ENCODE measurements at regions not wholly inside any gene's neighbourhood (a gene's known extent, or its start where the extent isn't known, plus 50 kb on each side); places are given as distances from the start of the nearest gene placed in this dataset.

DNA sequence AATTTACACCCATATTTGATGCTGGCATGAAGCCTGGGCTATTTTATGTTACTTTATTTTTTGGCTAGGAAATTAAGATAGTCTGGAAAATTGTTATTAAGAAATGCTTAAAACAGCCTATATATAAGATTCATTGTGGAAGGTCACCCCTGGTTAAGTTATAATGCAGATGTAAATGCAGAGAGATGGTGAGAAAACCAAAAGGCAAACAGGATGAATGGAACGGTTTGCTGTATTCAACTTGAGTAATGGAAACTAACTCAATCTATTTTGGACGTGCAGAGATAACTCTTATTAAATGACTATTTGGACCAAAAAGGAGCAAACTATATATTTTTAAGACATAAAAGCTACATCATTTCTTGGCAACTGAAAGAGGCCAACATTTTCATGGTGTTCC, 446.3 kb upstream of the FRG1 start:
- Histone ChIP-seq H3K9me3 (ENCODE audit: control insufficient read depth in 2 of 2, low read length in 2 of 2) (no peaks in the 10 kb centered on the region), H3K27ac (ENCODE audit: low read depth in 2 of 2, low read length in 2 of 2) (no peak overlapping the region), H3K4me3 (ENCODE audit: low read length in 2 of 2) (no peak overlapping the region), H3K4me1 (ENCODE audit: control insufficient read depth in 2 of 2, insufficient read depth in 2 of 2, low read length in 2 of 2) (no peaks in the 10 kb centered on the region), H3K27me3 (ENCODE audit: control insufficient read depth in 2 of 2, insufficient read depth in 2 of 2, low read length in 2 of 2) (no peaks in the 10 kb centered on the region), H3K36me3 (ENCODE audit: control insufficient read depth in 2 of 2, insufficient read depth in 2 of 2, low read length in 2 of 2) (no peaks in the 10 kb centered on the region), H3K9ac (ENCODE audit: low read depth in 1 of 2, low read length in 2 of 2) (no peak overlapping the region)

GRCh38 chr4:189497516-189497915, 443.2 kb upstream of the FRG1 start:
- Histone ChIP-seq H3K4me1 (ENCODE audit: control insufficient read depth in 2 of 2, insufficient read depth in 2 of 2, low read length in 2 of 2) (no peaks in the 10 kb centered on the region), H3K36me3 (ENCODE audit: control insufficient read depth in 2 of 2, insufficient read depth in 2 of 2, low read length in 2 of 2) (no peaks in the 10 kb centered on the region), H3K27me3 (ENCODE audit: control insufficient read depth in 2 of 2, insufficient read depth in 2 of 2, low read length in 2 of 2) (no peaks in the 10 kb centered on the region), H3K9me3 (ENCODE audit: control insufficient read depth in 2 of 2, low read length in 2 of 2) (no peaks in the 10 kb centered on the region), H3K4me3 (ENCODE audit: low read length in 2 of 2) (no peak overlapping the region), H3K9ac (ENCODE audit: low read depth in 1 of 2, low read length in 2 of 2) (no peak overlapping the region), H3K27ac (ENCODE audit: low read depth in 2 of 2, low read length in 2 of 2) (no peak overlapping the region)

DNA sequence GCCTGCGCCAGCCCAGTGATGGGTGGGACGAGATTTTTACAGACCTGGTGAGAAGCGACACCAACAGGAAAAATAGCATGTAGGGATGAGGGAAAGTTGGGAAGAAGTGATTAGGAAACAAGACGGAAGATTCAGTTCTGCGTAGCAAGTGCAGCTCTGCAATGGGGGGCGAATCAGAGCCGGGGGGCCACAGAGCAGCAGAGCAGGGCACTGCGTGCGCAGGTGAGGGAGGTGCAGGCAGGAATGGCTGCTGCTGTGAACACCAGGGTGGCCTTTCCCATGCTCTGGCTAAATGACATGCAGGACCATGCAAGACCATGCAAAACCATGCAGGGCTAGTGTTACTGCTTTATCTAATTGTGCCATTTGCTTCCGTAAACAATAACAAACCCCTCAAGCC, 442.7 kb upstream of the FRG1 start:
- Histone ChIP-seq H3K36me3 (ENCODE audit: control insufficient read depth in 2 of 2, insufficient read depth in 2 of 2, low read length in 2 of 2) (no peaks in the 10 kb centered on the region), H3K9me3 (ENCODE audit: control insufficient read depth in 2 of 2, low read length in 2 of 2) (no peaks in the 10 kb centered on the region), H3K4me3 (ENCODE audit: low read length in 2 of 2) (no peak overlapping the region), H3K27ac (ENCODE audit: low read depth in 2 of 2, low read length in 2 of 2) (no peak overlapping the region), H3K27me3 (ENCODE audit: control insufficient read depth in 2 of 2, insufficient read depth in 2 of 2, low read length in 2 of 2) (no peaks in the 10 kb centered on the region), H3K9ac (ENCODE audit: low read depth in 1 of 2, low read length in 2 of 2) (no peak overlapping the region), H3K4me1 (ENCODE audit: control insufficient read depth in 2 of 2, insufficient read depth in 2 of 2, low read length in 2 of 2) (no peaks in the 10 kb centered on the region)

DNA sequence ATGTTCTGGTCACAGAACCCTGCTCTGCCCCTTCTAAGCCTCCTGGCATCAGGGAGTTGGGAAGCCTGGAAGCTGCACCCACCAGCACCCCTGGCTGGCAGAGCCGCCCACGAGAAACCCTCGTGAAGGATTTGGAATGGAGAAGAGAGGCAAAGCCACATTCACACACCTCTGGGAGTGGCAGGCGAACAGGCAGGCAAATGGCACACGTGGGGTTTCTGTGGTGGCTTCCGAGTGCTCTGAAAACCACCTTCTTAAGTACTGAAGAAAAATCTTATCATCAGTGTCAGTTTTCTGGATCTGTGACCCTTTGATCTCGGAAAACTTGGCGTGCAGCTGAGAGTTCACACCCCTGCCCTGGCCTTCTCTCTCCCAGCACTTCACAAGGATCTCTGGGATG, 442.2 kb upstream of the FRG1 start:
- no peaks in the 10 kb centered on the region for H3K9me3 ChIP-seq (ENCODE audit: control insufficient read depth in 2 of 2, low read length in 2 of 2)

DNA sequence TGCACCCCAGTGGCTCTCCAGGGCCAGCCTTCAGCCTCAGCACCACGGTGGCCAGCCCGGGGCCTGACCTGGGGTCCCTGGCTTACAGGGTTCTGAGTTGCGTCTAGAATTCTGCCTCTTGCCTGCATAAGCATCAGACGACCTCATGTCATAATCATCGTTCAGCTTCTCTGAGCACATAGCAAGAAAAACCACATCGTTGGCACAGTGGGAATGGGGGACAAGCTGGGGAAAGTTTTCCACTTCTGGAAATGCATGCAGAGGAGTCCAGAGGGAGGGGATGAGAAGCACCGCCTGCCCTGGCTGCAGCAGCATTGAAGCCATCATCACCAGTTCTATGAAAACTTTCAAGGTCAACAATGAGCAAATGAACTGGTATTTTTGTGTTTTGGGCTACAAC, 441.0 kb upstream of the FRG1 start:
- no peaks in the 10 kb centered on the region for H3K36me3 ChIP-seq (ENCODE audit: control insufficient read depth in 2 of 2, insufficient read depth in 2 of 2, low read length in 2 of 2)
- H3K4me3 ChIP-seq (ENCODE audit: low read length in 2 of 2) = no peak overlapping the region
- H3K9ac ChIP-seq (ENCODE audit: low read depth in 1 of 2, low read length in 2 of 2) = no peak overlapping the region
- no peaks in the 10 kb centered on the region for H3K9me3 ChIP-seq (ENCODE audit: control insufficient read depth in 2 of 2, low read length in 2 of 2)
- no peak overlapping the region for H3K27ac ChIP-seq (ENCODE audit: low read depth in 2 of 2, low read length in 2 of 2)
- no peaks in the 10 kb centered on the region for H3K4me1 ChIP-seq (ENCODE audit: control insufficient read depth in 2 of 2, insufficient read depth in 2 of 2, low read length in 2 of 2)
- H3K27me3 ChIP-seq (ENCODE audit: control insufficient read depth in 2 of 2, insufficient read depth in 2 of 2, low read length in 2 of 2) = no peaks in the 10 kb centered on the region

More for the DNA sequence above, 442.2 kb upstream of the FRG1 start:
- H3K4me1 ChIP-seq (ENCODE audit: control insufficient read depth in 2 of 2, insufficient read depth in 2 of 2, low read length in 2 of 2) = no peaks in the 10 kb centered on the region
- H3K36me3 ChIP-seq (ENCODE audit: control insufficient read depth in 2 of 2, insufficient read depth in 2 of 2, low read length in 2 of 2) = no peaks in the 10 kb centered on the region
- H3K27ac ChIP-seq (ENCODE audit: low read depth in 2 of 2, low read length in 2 of 2) = no peak overlapping the region
- no peaks in the 10 kb centered on the region for H3K27me3 ChIP-seq (ENCODE audit: control insufficient read depth in 2 of 2, insufficient read depth in 2 of 2, low read length in 2 of 2)
- no peak overlapping the region for H3K4me3 ChIP-seq (ENCODE audit: low read length in 2 of 2)
- H3K9ac ChIP-seq (ENCODE audit: low read depth in 1 of 2, low read length in 2 of 2) = no peak overlapping the region

GRCh38 chr4:189500970-189501369, 439.7 kb upstream of the FRG1 start:
- H3K27me3 ChIP-seq (ENCODE audit: control insufficient read depth in 2 of 2, insufficient read depth in 2 of 2, low read length in 2 of 2) = no peaks in the 10 kb centered on the region
- H3K4me3 ChIP-seq (ENCODE audit: low read length in 2 of 2) = no peak overlapping the region
- no peaks in the 10 kb centered on the region for H3K9me3 ChIP-seq (ENCODE audit: control insufficient read depth in 2 of 2, low read length in 2 of 2)
- H3K36me3 ChIP-seq (ENCODE audit: control insufficient read depth in 2 of 2, insufficient read depth in 2 of 2, low read length in 2 of 2) = no peaks in the 10 kb centered on the region
- no peak overlapping the region for H3K27ac ChIP-seq (ENCODE audit: low read depth in 2 of 2, low read length in 2 of 2)
- no peaks in the 10 kb centered on the region for H3K4me1 ChIP-seq (ENCODE audit: control insufficient read depth in 2 of 2, insufficient read depth in 2 of 2, low read length in 2 of 2)
- H3K9ac ChIP-seq (ENCODE audit: low read depth in 1 of 2, low read length in 2 of 2) = no peak overlapping the region

DNA sequence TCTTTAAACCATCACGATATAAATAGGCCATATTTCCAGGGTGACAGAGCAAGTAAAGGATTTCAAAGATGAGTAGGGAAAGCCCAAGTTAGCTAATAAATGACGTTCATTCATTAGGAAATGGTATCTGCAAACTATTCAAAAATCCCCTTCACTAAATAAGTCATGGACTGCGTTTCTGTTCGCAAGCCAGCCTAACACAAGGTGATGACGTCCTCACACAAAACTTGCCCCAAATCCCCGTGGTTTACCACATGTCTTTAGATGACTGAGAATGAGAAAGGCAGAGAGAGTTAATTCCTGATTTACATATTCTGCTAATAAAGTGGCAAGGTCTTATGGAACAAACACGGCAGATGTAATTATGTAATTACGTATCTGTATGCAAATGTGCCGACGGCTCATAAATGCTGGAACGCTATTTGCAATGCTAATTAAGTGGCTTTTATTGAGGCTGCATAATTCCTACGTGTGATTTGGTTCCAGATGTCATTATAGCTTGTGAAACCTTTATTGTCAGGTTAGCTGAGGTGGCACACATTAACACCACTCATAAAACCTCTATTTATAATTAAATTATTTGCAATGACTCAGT, 437.7 kb upstream of the FRG1 start:
- H3K9me3 ChIP-seq (ENCODE audit: control insufficient read depth in 2 of 2, low read length in 2 of 2) = no peaks in the 10 kb centered on the region
- no peaks in the 10 kb centered on the region for H3K4me1 ChIP-seq (ENCODE audit: control insufficient read depth in 2 of 2, insufficient read depth in 2 of 2, low read length in 2 of 2)
- H3K9ac ChIP-seq (ENCODE audit: low read depth in 1 of 2, low read length in 2 of 2) = no peak overlapping the region
- H3K27ac ChIP-seq (ENCODE audit: low read depth in 2 of 2, low read length in 2 of 2) = no peak overlapping the region
- H3K36me3 ChIP-seq (ENCODE audit: control insufficient read depth in 2 of 2, insufficient read depth in 2 of 2, low read length in 2 of 2) = no peaks in the 10 kb centered on the region
- H3K27me3 ChIP-seq (ENCODE audit: control insufficient read depth in 2 of 2, insufficient read depth in 2 of 2, low read length in 2 of 2) = no peaks in the 10 kb centered on the region
- no peak overlapping the region for H3K4me3 ChIP-seq (ENCODE audit: low read length in 2 of 2)

GRCh38 chr4:189504220-189504619, 436.5 kb upstream of the FRG1 start:
- Histone ChIP-seq H3K4me1 (ENCODE audit: control insufficient read depth in 2 of 2, insufficient read depth in 2 of 2, low read length in 2 of 2) (no peaks in the 10 kb centered on the region), H3K4me3 (ENCODE audit: low read length in 2 of 2) (no peak overlapping the region), H3K27ac (ENCODE audit: low read depth in 2 of 2, low read length in 2 of 2) (no peak overlapping the region), H3K9ac (ENCODE audit: low read depth in 1 of 2, low read length in 2 of 2) (no peak overlapping the region), H3K27me3 (ENCODE audit: control insufficient read depth in 2 of 2, insufficient read depth in 2 of 2, low read length in 2 of 2) (no peaks in the 10 kb centered on the region), H3K36me3 (ENCODE audit: control insufficient read depth in 2 of 2, insufficient read depth in 2 of 2, low read length in 2 of 2) (no peaks in the 10 kb centered on the region), H3K9me3 (ENCODE audit: control insufficient read depth in 2 of 2, low read length in 2 of 2) (no peaks in the 10 kb centered on the region)

GRCh38 chr4:189505380-189505779, 435.3 kb upstream of the FRG1 start:
- no peak overlapping the region for H3K9ac ChIP-seq (ENCODE audit: low read depth in 1 of 2, low read length in 2 of 2)
- H3K36me3 ChIP-seq (ENCODE audit: control insufficient read depth in 2 of 2, insufficient read depth in 2 of 2, low read length in 2 of 2) = no peaks in the 10 kb centered on the region
- H3K9me3 ChIP-seq (ENCODE audit: control insufficient read depth in 2 of 2, low read length in 2 of 2) = no peaks in the 10 kb centered on the region
- H3K4me3 ChIP-seq (ENCODE audit: low read length in 2 of 2) = no peak overlapping the region
- H3K4me1 ChIP-seq (ENCODE audit: control insufficient read depth in 2 of 2, insufficient read depth in 2 of 2, low read length in 2 of 2) = no peaks in the 10 kb centered on the region
- no peaks in the 10 kb centered on the region for H3K27me3 ChIP-seq (ENCODE audit: control insufficient read depth in 2 of 2, insufficient read depth in 2 of 2, low read length in 2 of 2)
- H3K27ac ChIP-seq (ENCODE audit: low read depth in 2 of 2, low read length in 2 of 2) = no peak overlapping the region

- Histone ChIP-seq H3K4me1 (ENCODE audit: control insufficient read depth in 2 of 2, insufficient read depth in 2 of 2, low read length in 2 of 2) (no peaks in the 10 kb centered on the region), H3K9ac (ENCODE audit: low read depth in 1 of 2, low read length in 2 of 2) (no peak overlapping the region), H3K36me3 (ENCODE audit: control insufficient read depth in 2 of 2, insufficient read depth in 2 of 2, low read length in 2 of 2) (no peaks in the 10 kb centered on the region), H3K4me3 (ENCODE audit: low read length in 2 of 2) (no peak overlapping the region), H3K27me3 (ENCODE audit: control insufficient read depth in 2 of 2, insufficient read depth in 2 of 2, low read length in 2 of 2) (no peaks in the 10 kb centered on the region), H3K9me3 (ENCODE audit: control insufficient read depth in 2 of 2, low read length in 2 of 2) (no peaks in the 10 kb centered on the region), H3K27ac (ENCODE audit: low read depth in 2 of 2, low read length in 2 of 2) (no peak overlapping the region)
Observed at GRCh38 chr4:189506080-189506479, 434.6 kb upstream of the FRG1 start.

DNA sequence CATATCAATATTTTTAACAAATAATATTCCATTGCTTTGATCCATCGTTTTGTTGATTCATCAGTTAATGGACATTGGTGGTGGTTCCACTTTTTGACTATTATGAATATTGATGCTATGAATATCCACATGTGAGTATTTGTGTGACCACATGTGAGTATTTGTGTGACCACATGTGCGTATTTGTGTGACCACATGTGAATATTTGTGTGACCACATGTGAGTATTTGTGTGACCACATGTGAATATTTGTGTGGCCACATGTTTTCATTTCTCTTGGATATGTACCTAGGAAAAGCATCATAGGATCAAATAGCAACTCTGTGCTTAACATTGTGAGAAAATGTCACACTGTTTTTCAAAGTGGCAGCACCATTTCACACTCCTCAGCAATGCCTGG, 433.6 kb upstream of the FRG1 start:
- no peaks in the 10 kb centered on the region for H3K9me3 ChIP-seq (ENCODE audit: control insufficient read depth in 2 of 2, low read length in 2 of 2)
- H3K4me3 ChIP-seq (ENCODE audit: low read length in 2 of 2) = no peak overlapping the region
- no peak overlapping the region for H3K9ac ChIP-seq (ENCODE audit: low read depth in 1 of 2, low read length in 2 of 2)
- no peaks in the 10 kb centered on the region for H3K4me1 ChIP-seq (ENCODE audit: control insufficient read depth in 2 of 2, insufficient read depth in 2 of 2, low read length in 2 of 2)
- H3K27ac ChIP-seq (ENCODE audit: low read depth in 2 of 2, low read length in 2 of 2) = no peak overlapping the region
- no peaks in the 10 kb centered on the region for H3K27me3 ChIP-seq (ENCODE audit: control insufficient read depth in 2 of 2, insufficient read depth in 2 of 2, low read length in 2 of 2)
- no peaks in the 10 kb centered on the region for H3K36me3 ChIP-seq (ENCODE audit: control insufficient read depth in 2 of 2, insufficient read depth in 2 of 2, low read length in 2 of 2)

All from mucosa of rectum (tissue), 2 donors.